Loucy (cell line): ENCODE measurements at regions not wholly inside any gene's neighbourhood (a gene's known extent, or its start where the extent isn't known, plus 50 kb on each side); places are given as distances from the start of the nearest gene placed in this dataset.

Source experiments
- EZH2phosphoT487 ChIP-seq: fragments of 200-600 bp; IDR thresholded peaks from 2 replicates; pipeline ENCODE4 v1.6.1; 2018; ENCODE audit warnings: antibody characterized with exemption, mild to moderate bottlenecking, moderate library complexity, borderline replicate concordance
- TF ChIP-seq, protein P1 (sequence below): fragments of 200-600 bp; sonication (generic); conservative IDR thresholded peaks from 2 replicates; pipeline ENCODE4 v1.5.1; 2014; ENCODE audit warnings: mild to moderate bottlenecking, antibody characterized with exemption, low read length

DNA sequence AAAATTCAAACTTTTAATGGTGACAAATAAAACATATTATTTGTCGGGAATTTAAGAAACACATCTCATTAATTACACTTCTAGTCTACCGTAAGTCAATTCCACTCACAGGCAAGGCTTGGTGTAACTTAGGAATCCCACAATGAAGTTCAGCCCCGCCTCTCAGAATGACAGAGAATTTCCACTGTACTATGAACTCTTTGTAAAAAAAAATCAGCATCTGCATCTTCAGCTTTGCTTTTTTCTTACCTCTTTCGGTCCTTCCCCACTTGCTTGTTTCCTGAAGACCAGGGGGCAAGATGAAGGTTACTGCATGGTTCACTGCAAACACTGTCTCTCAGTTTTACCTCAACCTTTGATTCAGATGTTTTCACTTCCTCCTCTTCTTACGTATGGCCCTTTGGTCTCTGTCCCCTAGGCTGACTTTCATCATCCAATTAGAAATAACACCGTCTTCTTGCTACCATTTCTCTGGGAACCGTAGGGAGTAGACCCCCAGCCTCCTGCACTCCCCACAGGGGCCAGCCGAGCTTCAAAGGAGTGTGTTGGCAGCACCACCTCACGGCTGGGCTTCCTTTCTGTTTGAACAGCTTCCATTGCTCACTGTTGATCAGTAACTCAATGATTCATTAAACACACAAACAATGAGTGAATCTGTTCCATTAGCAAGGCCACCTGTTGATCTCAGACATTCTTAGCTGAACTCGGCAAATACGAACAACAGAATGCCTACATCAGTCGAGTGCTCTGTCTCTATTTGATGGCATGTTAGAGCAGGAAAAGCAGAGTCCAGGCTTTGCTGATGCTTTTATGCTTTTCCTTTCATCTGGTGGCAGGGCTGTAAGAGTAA lies 343.0 kb downstream of the BMP4 start:
- TF ChIP-seq, protein P1, sequence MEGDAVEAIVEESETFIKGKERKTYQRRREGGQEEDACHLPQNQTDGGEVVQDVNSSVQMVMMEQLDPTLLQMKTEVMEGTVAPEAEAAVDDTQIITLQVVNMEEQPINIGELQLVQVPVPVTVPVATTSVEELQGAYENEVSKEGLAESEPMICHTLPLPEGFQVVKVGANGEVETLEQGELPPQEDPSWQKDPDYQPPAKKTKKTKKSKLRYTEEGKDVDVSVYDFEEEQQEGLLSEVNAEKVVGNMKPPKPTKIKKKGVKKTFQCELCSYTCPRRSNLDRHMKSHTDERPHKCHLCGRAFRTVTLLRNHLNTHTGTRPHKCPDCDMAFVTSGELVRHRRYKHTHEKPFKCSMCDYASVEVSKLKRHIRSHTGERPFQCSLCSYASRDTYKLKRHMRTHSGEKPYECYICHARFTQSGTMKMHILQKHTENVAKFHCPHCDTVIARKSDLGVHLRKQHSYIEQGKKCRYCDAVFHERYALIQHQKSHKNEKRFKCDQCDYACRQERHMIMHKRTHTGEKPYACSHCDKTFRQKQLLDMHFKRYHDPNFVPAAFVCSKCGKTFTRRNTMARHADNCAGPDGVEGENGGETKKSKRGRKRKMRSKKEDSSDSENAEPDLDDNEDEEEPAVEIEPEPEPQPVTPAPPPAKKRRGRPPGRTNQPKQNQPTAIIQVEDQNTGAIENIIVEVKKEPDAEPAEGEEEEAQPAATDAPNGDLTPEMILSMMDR = no peak
- TF ChIP-seq EZH2phosphoT487 = no peak
